ENCODE measurements at regions not wholly inside any gene's neighbourhood (a gene's known extent, or its start where the extent isn't known, plus 50 kb on each side); places are given as distances from the start of the nearest gene placed in this dataset.
A peak's percentile ranks its signal among the peaks of the same experiment; 100 is the strongest.
"Not testable (repeated sequence)": the region's sequence is repeated elsewhere in the genome, so short reads cannot be mapped to it uniquely, and the experiment has no call there.

GRCh38 chr9:65223986-65224385 lies 61.0 kb downstream of the FOXD4L5 start:
- not testable (repeated sequence) for DNase-seq (ENCODE audit: extremely low read depth, insufficient read length); H3K4me3 ChIP-seq (replicated peaks; ENCODE audit: low read depth, low read length)

DNA sequence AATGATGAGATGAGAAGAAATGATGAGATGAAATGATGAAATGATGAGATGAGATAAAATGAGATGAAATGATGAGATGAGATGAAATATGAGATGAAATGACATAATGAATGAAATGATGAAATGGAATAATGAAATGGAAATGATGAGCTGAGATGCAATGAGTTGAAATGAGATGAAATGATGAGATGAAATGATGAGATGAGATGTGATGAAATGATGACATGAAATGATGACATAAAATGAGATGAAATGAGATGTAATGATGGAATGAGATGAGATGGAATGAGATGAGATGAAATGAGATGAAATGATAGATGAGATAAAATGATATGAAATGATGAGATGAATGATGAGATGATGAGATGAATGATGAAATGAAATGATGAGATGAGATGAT lies 76.2 kb downstream of the FOXD4L5 start:
- H3K4me3 ChIP-seq (replicated peaks; ENCODE audit: low read depth, low read length); DNase-seq (ENCODE audit: extremely low read depth, insufficient read length); H3K27me3 ChIP-seq (replicated peaks; ENCODE audit: control insufficient read depth, insufficient read depth, low read length); H3K36me3 ChIP-seq (ENCODE audit: control insufficient read depth, insufficient read depth, low read length): not testable (repeated sequence)

More at GRCh38 chr9:65223986-65224385, 61.0 kb downstream of the FOXD4L5 start:
- not testable (repeated sequence) for H3K27me3 ChIP-seq (replicated peaks; ENCODE audit: control insufficient read depth, insufficient read depth, low read length); H3K36me3 ChIP-seq (ENCODE audit: control insufficient read depth, insufficient read depth, low read length)

- not testable (repeated sequence) for H3K27me3 ChIP-seq (replicated peaks; ENCODE audit: control insufficient read depth, insufficient read depth, low read length); DNase-seq (ENCODE audit: extremely low read depth, insufficient read length); H3K4me3 ChIP-seq (replicated peaks; ENCODE audit: low read depth, low read length); H3K36me3 ChIP-seq (ENCODE audit: control insufficient read depth, insufficient read depth, low read length)
Observed at GRCh38 chr9:65207273-65207672, 77.7 kb downstream of the FOXD4L5 start.

DNA sequence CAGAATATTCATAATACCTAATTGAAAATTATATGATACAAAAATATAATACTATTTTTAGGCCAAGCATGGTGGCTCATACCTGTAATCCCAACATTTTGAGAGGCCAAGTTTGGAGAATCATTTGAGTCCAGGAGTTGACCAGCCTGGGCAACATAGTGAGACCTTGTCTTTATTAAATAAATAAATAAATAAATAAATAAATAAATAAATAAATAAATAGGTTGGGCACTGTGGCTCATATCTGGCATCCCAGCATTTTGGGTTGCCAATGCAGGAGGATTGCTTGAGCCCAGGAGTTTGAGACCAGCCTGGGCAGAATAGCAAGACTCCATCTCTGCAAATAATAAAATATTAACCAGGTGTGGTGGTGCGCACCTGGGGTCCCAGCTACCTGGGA lies 79.2 kb downstream of the FOXD4L5 start:
- H3K36me3 ChIP-seq (ENCODE audit: control insufficient read depth, insufficient read depth, low read length); DNase-seq (ENCODE audit: extremely low read depth, insufficient read length); H3K27me3 ChIP-seq (replicated peaks; ENCODE audit: control insufficient read depth, insufficient read depth, low read length); H3K4me3 ChIP-seq (replicated peaks; ENCODE audit: low read depth, low read length): not testable (repeated sequence)

GRCh38 chr9:65195781-65196180 lies 89.2 kb downstream of the FOXD4L5 start:
- H3K4me3 ChIP-seq (replicated peaks; ENCODE audit: low read depth, low read length); H3K36me3 ChIP-seq (ENCODE audit: control insufficient read depth, insufficient read depth, low read length); DNase-seq (ENCODE audit: extremely low read depth, insufficient read length); H3K27me3 ChIP-seq (replicated peaks; ENCODE audit: control insufficient read depth, insufficient read depth, low read length): not testable (repeated sequence)

- not testable (repeated sequence) for H3K4me3 ChIP-seq (replicated peaks; ENCODE audit: low read depth, low read length); H3K36me3 ChIP-seq (ENCODE audit: control insufficient read depth, insufficient read depth, low read length); H3K27me3 ChIP-seq (replicated peaks; ENCODE audit: control insufficient read depth, insufficient read depth, low read length)
- DNase-seq (ENCODE audit: extremely low read depth, insufficient read length): peak; percentile 3
Observed at GRCh38 chr9:65155937-65156336, 129.1 kb downstream of the FOXD4L5 start.

Data from GM06990 (cell line).